ENCODE measurements at regions not wholly inside any gene's neighbourhood (a gene's known extent, or its start where the extent isn't known, plus 50 kb on each side); places are given as distances from the start of the nearest gene placed in this dataset.

DNA sequence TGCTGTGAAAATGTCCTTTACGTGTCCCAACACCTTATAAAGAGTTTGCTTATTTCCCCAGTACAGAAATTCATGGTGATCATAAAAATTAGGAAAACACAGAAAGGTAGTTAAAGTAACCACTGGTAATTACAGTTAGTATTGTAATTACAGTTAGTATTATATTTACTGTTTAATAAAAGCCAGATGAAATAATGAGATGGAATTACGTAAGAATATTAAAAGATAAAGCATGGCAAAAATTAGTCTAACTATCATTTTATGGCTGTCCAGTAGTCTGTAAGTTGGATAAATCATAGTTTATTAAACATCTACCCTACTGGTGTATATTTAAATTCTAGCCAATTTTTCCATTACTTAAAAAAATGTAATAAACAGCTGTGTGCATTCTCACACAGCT is 638.8 kb downstream of the ACTR3B start:
- TF ChIP-seq, protein P1, sequence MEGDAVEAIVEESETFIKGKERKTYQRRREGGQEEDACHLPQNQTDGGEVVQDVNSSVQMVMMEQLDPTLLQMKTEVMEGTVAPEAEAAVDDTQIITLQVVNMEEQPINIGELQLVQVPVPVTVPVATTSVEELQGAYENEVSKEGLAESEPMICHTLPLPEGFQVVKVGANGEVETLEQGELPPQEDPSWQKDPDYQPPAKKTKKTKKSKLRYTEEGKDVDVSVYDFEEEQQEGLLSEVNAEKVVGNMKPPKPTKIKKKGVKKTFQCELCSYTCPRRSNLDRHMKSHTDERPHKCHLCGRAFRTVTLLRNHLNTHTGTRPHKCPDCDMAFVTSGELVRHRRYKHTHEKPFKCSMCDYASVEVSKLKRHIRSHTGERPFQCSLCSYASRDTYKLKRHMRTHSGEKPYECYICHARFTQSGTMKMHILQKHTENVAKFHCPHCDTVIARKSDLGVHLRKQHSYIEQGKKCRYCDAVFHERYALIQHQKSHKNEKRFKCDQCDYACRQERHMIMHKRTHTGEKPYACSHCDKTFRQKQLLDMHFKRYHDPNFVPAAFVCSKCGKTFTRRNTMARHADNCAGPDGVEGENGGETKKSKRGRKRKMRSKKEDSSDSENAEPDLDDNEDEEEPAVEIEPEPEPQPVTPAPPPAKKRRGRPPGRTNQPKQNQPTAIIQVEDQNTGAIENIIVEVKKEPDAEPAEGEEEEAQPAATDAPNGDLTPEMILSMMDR (IDR thresholded peaks at IDR 0.05), result no peak
- TF ChIP-seq POLR2A (IDR thresholded peaks at IDR 0.05), result no peak
- ATAC-seq (no peak), DNase-seq (no peak)
- no peaks in the 10 kb centered on the region for H3K27me3 ChIP-seq
- H3K27ac ChIP-seq, result no peak overlapping the region
- no peak overlapping the region for H3K4me3 ChIP-seq
- H3K9me3 ChIP-seq, result no peaks in the 10 kb centered on the region
- no peaks in the 10 kb centered on the region for H3K36me3 ChIP-seq
- intact Hi-C loops (cut with DNase I), result no loop called here
- WGBS (ENCODE audit: insufficient coverage, low coverage, low lambda C conversion rate, missing lambda C conversion rate), result 43% methylated on average over 2 of the region's 2 CpGs
- no peaks in the 10 kb centered on the region for H3K4me1 ChIP-seq

DNA sequence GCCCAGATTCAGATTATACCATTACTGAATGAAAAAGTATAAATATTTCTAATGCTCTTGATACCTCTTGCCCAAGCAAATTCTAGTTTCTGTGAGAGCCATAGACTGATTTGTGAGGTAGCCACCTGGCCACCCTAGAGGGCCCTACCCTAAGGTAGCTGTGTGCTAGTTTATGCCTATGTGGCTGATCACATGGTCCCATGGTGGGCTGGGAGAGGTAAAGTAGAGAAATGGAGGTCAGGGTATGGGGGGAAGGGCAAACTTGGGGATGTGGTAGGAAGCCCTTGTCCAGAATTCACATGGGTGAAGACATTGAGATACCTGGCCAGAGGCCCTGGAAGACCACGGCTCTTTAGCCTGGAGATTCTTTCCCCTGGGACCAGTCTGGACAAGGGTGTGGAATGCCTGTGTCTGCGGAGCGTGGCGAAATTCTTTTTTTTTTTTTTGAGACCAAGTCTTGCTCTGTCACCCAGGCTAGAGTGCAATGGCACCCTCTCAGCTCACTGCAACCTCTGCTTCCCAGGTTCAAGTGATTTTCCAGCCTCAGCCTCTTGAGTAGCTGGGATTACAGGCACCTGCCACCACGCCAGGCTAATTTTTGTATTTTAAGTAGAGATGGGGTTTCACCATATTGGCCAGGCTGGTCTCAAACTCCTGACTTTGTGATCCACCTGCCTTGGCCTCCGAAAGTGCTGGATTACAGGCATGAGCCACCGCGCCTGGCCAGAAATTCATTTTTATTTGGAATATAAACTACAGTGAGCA is 639.4 kb downstream of the ACTR3B start:
- H3K9me3 ChIP-seq, result no peaks in the 10 kb centered on the region
- no peak overlapping the region for H3K27ac ChIP-seq
- intact Hi-C loops (cut with DNase I), result no loop called here
- H3K27me3 ChIP-seq, result no peaks in the 10 kb centered on the region
- no peak for DNase-seq
- ATAC-seq, result no peak
- no peaks in the 10 kb centered on the region for H3K4me1 ChIP-seq
- WGBS (ENCODE audit: insufficient coverage, low coverage, low lambda C conversion rate, missing lambda C conversion rate), result 61% methylated on average over 4 of the region's 8 CpGs
- H3K36me3 ChIP-seq, result no peaks in the 10 kb centered on the region
- no peak overlapping the region for H3K4me3 ChIP-seq
- no peak for TF ChIP-seq POLR2A (IDR thresholded peaks at IDR 0.05)
- TF ChIP-seq, protein P1 (IDR thresholded peaks at IDR 0.05), result no peak

DNA sequence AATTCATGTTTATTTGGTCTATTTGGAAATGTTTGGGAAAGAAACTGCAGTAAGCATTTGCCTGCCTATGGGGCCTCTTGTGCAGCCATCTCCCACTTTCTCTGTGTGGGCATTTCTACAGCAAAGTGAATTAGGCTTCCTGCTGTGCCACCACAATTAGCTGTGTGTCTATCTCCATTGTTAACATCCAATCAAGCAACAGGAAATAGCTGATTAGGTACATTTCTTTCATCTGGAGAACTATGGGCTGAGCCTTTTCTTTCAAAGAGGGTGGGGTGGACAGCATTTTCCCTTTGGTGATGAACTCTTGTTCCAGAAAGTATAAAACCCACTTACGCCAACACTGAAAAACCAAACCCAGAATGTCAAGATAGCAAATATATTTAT is 640.0 kb downstream of the ACTR3B start:
- TF ChIP-seq POLR2A (IDR thresholded peaks at IDR 0.05), result no peak
- H3K4me1 ChIP-seq, result no peaks in the 10 kb centered on the region
- ATAC-seq (no peak), DNase-seq (no peak)
- no peaks in the 10 kb centered on the region for H3K9me3 ChIP-seq
- H3K27me3 ChIP-seq, result no peaks in the 10 kb centered on the region
- H3K4me3 ChIP-seq, result no peak overlapping the region
- no peak overlapping the region for H3K27ac ChIP-seq
- intact Hi-C loops (cut with DNase I), result no loop called here
- 87% methylated on average over 1 of the region's 1 CpG for WGBS (ENCODE audit: insufficient coverage, low coverage, low lambda C conversion rate, missing lambda C conversion rate)
- no peaks in the 10 kb centered on the region for H3K36me3 ChIP-seq

DNA sequence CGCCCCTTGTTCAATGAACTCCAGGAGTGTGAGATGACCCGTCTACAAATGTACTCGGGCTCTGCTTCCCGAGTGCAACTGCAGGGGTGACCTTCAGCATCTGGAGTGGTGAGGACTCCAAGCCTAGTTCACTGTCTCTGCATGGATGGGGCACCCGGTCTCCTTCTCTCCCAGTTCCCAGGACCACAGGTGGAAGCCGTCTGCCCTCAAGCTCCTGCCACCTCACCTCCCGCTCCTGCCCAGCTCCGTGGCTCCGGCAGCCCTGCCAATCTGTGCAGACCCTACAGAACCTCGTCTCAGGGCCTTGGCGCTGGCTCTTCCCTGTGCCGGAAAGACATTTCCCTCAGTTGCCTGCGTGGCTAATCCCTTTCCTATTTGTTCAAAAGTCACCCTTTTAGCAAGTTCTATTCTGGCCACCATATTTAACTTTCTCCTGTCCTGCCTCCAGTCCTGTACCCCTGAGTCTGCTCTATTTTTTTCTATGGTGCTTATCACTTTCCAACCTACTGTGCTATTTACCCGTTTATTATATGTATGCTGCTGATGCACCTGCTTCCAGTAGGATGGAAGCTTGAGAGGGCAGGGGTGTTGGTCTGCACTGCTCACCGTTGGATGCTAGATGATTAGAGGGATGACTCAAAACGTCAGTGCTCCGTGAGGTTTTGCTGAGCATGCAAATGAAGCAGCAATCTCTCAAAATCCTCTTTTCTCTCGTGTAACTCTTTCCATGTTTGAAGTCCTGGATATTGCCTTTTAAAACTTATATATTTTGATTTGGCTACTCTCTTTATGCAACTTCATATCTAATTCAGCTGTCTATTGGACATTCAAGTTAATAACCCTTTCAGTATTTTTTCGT is 641.4 kb downstream of the ACTR3B start:
- Histone ChIP-seq H3K36me3 (no peaks in the 10 kb centered on the region), H3K27me3 (no peaks in the 10 kb centered on the region), H3K4me3 (no peak overlapping the region), H3K27ac (no peak overlapping the region), H3K9me3 (no peaks in the 10 kb centered on the region), H3K4me1 (no peaks in the 10 kb centered on the region)
- ATAC-seq, result no peak
- WGBS (ENCODE audit: insufficient coverage, low coverage, low lambda C conversion rate, missing lambda C conversion rate), result 50% methylated on average over 9 of the region's 19 CpGs
- no peak for DNase-seq
- intact Hi-C loops (cut with DNase I), result no loop called here
- no peak for TF ChIP-seq POLR2A (IDR thresholded peaks at IDR 0.05)
- TF ChIP-seq, protein P1 (IDR thresholded peaks at IDR 0.05), result no peak
